H9 (cell line): ENCODE measurements at regions not wholly inside any gene's neighbourhood (a gene's known extent, or its start where the extent isn't known, plus 50 kb on each side); places are given as distances from the start of the nearest gene placed in this dataset.

Experiments used
- DNase-seq: peaks from one replicate; pipeline ENCODE4 v3.0.0-alpha.2; 2017
- H2AFZ ChIP-seq: one replicate; pipeline ENCODE4 v1.6.1; 2013; ENCODE audit warnings: mild to moderate bottlenecking, low read length, control low read depth, moderate library complexity
- H2AK5ac ChIP-seq: 2 replicates; pipeline ENCODE4 v1.6.1; 2013; ENCODE audit warnings: low read length, control low read depth, mixed read lengths; ENCODE audit not compliant: insufficient read length
- H2BK120ac ChIP-seq: one replicate; pipeline ENCODE4 v1.6.1; 2013; ENCODE audit warnings: low read depth, mild to moderate bottlenecking, low read length, control low read depth, inconsistent platforms; ENCODE audit not compliant: poor library complexity, severe bottlenecking
- H2BK12ac ChIP-seq: 2 replicates; pipeline ENCODE4 v1.6.1; 2013; ENCODE audit warnings: low read length, control low read depth, mixed read lengths, low read depth; ENCODE audit not compliant: insufficient read length
- H2BK15ac ChIP-seq: 2 replicates; pipeline ENCODE4 v1.6.1; 2013; ENCODE audit warnings: low read depth, low read length, control low read depth
- H2BK20ac ChIP-seq: one replicate; pipeline ENCODE4 v1.6.1; 2013; ENCODE audit warnings: low read depth, mild to moderate bottlenecking, low read length, control low read depth, inconsistent platforms; ENCODE audit not compliant: poor library complexity, severe bottlenecking
- H2BK5ac ChIP-seq: 2 replicates; pipeline ENCODE4 v1.6.1; 2013; ENCODE audit warnings: low read length, control low read depth, mixed read lengths; ENCODE audit not compliant: insufficient read length
- H3K14ac ChIP-seq: 2 replicates; pipeline ENCODE4 v1.6.1; 2013; ENCODE audit warnings: low read length, control low read depth; ENCODE audit not compliant: insufficient read depth
- H3K18ac ChIP-seq: 2 replicates; pipeline ENCODE4 v1.6.1; 2013; ENCODE audit warnings: low read depth, mild to moderate bottlenecking, mixed read lengths, low read length, control low read depth; ENCODE audit not compliant: insufficient read length
- H3K23ac ChIP-seq: 2 replicates; pipeline ENCODE4 v1.6.1; 2013; ENCODE audit warnings: low read length, control low read depth, mixed read lengths, low read depth; ENCODE audit not compliant: insufficient read length
- H3K23me2 ChIP-seq: 2 replicates; pipeline ENCODE4 v1.6.1; 2013; ENCODE audit warnings: low read depth, mild to moderate bottlenecking, mixed read lengths, low read length, control low read depth; ENCODE audit not compliant: insufficient read length, poor library complexity, severe bottlenecking
- H3K27ac ChIP-seq: 2 replicates; pipeline ENCODE4 v1.5.1; 2013; ENCODE audit warnings: low read length, control low read depth, mixed read lengths, low read depth; ENCODE audit not compliant: insufficient read length
- H3K27me3 ChIP-seq: 2 replicates; pipeline ENCODE4 v1.6.1; 2013; ENCODE audit warnings: low read length, control low read depth, inconsistent platforms; ENCODE audit not compliant: insufficient read depth
- H3K4ac ChIP-seq: 2 replicates; pipeline ENCODE4 v1.6.1; 2013; ENCODE audit warnings: low read depth, mild to moderate bottlenecking, control low read depth, inconsistent platforms, low read length, moderate library complexity
- H3K4me1 ChIP-seq: 2 replicates; pipeline ENCODE4 v1.6.1; 2013; ENCODE audit warnings: low read length, control low read depth, inconsistent platforms; ENCODE audit not compliant: insufficient read depth
- H3K4me2 ChIP-seq: 2 replicates; pipeline ENCODE4 v1.6.1; 2013; ENCODE audit warnings: low read length, control low read depth, mixed read lengths; ENCODE audit not compliant: insufficient read length, insufficient read depth
- H3K56ac ChIP-seq: 2 replicates; pipeline ENCODE4 v1.6.1; 2013; ENCODE audit warnings: low read depth, mild to moderate bottlenecking, mixed read lengths, low read length, control low read depth; ENCODE audit not compliant: insufficient read length
- H3K79me1 ChIP-seq: 2 replicates; pipeline ENCODE4 v1.6.1; 2013; ENCODE audit warnings: low read depth, mild to moderate bottlenecking, moderate library complexity, low read length, control low read depth, inconsistent platforms; ENCODE audit not compliant: insufficient read depth, poor library complexity, severe bottlenecking
- H3K79me2 ChIP-seq: 2 replicates; pipeline ENCODE4 v1.6.1; 2013; ENCODE audit warnings: low read length, control low read depth, inconsistent platforms; ENCODE audit not compliant: insufficient read depth
- H3K9ac ChIP-seq: 2 replicates; pipeline ENCODE4 v1.6.1; 2013; ENCODE audit warnings: low read length, control low read depth, mixed read lengths; ENCODE audit not compliant: insufficient read length; ENCODE audit errors: extremely low read depth
- H3K9me3 ChIP-seq: one replicate; pipeline ENCODE4 v1.6.1; 2013; ENCODE audit warnings: low read depth, low read length, inconsistent platforms; ENCODE audit not compliant: control insufficient read depth
- H3T11ph ChIP-seq: one replicate; pipeline ENCODE4 v1.6.1; 2013; ENCODE audit warnings: mild to moderate bottlenecking, low read length, control low read depth, inconsistent platforms
- H4K20me1 ChIP-seq: one replicate; pipeline ENCODE4 v1.6.1; 2013; ENCODE audit not compliant: control insufficient read depth, insufficient read length, insufficient read depth
- H4K5ac ChIP-seq: 2 replicates; pipeline ENCODE4 v1.6.1; 2013; ENCODE audit warnings: low read depth, mild to moderate bottlenecking, mixed read lengths, low read length, control low read depth; ENCODE audit not compliant: insufficient read length
- H4K8ac ChIP-seq: replicated peaks from 2 replicates; pipeline ENCODE4 v1.6.1; 2013; ENCODE audit warnings: low read length, control low read depth, mixed read lengths, low read depth; ENCODE audit not compliant: insufficient read length
- H4K91ac ChIP-seq: 2 replicates; pipeline ENCODE4 v1.6.1; 2013; ENCODE audit warnings: low read depth, mild to moderate bottlenecking, moderate library complexity, mixed read lengths, low read length, control low read depth; ENCODE audit not compliant: insufficient read length
- H3K27ac Mint-ChIP-seq, 3 experiments: 2 replicates in 2 of 3; 3 replicates in 1 of 3; pipeline ENCODE4 v1.8.0; 2020 to 2021; ENCODE audit warnings: mixed read lengths in 3 of 3, mild to moderate bottlenecking in 1 of 3, moderate library complexity in 1 of 3
- H3K27me3 Mint-ChIP-seq: 2 replicates; pipeline ENCODE4 v1.8.0; 2021; ENCODE audit warnings: low read depth, mild to moderate bottlenecking, moderate library complexity, mixed read lengths
- H3K36me3 Mint-ChIP-seq, 3 experiments: 2 replicates in 2 of 3; 3 replicates in 1 of 3; pipeline ENCODE4 v1.8.0; 2020 to 2021; ENCODE audit warnings: low read depth in 3 of 3, mixed read lengths in 3 of 3; ENCODE audit not compliant: insufficient read depth in 1 of 3
- H3K4me1 Mint-ChIP-seq, 2 experiments: 2 replicates each; pipeline ENCODE4 v1.8.0; 2020; ENCODE audit warnings: mixed read lengths in 2 of 2
- H3K4me3 Mint-ChIP-seq, 2 experiments: 2 replicates in 1 of 2; 3 replicates in 1 of 2; pipeline ENCODE4 v1.8.0; 2020 to 2021; ENCODE audit warnings: mild to moderate bottlenecking in 2 of 2, mixed read lengths in 2 of 2, moderate library complexity in 1 of 2
- H3K9me3 Mint-ChIP-seq, 2 experiments: 2 replicates in 1 of 2; 3 replicates in 1 of 2; pipeline ENCODE4 v1.8.0; 2020; ENCODE audit warnings: mild to moderate bottlenecking in 2 of 2, mixed read lengths in 2 of 2, moderate library complexity in 1 of 2
- WGBS: extraction: QIAGEN DNeasy Blood & Tissue Kit; methylation state at CpG from one replicate; pipeline ENCODE4 v1.1.7; 2013; ENCODE audit warnings: missing lambda C conversion rate, low lambda C conversion rate, mixed read lengths; ENCODE audit not compliant: insufficient read length; ENCODE audit errors: extremely low coverage; 5-methylcytosine and 5-hydroxymethylcytosine counted together
- TF ChIP-seq, protein P1 (sequence below): fragments of 200-600 bp; sonication (generic); conservative IDR thresholded peaks from 3 replicates; pipeline ENCODE4 v1.8.0; 2021; ENCODE audit warnings: antibody characterized with exemption, mild to moderate bottlenecking

GRCh38 chr12:115079760-115080159 lies 395.8 kb upstream of the TBX3 start:
- Histone ChIP-seq H2BK15ac (no peak overlapping the region), H3K9ac (no peak overlapping the region), H3K27ac (no peak overlapping the region), H2BK120ac (no peak overlapping the region), H3K18ac (no peak overlapping the region), H3K23ac (no peak overlapping the region), H3K23me2 (no peaks in the 10 kb centered on the region), H3K14ac (no peak overlapping the region), H4K5ac (no peak overlapping the region), H3K79me2 (no peaks in the 10 kb centered on the region), H3K56ac (no peak overlapping the region), H2BK12ac (no peak overlapping the region), H3K27me3 (no peaks in the 10 kb centered on the region), H3K79me1 (no peaks in the 10 kb centered on the region), H2BK20ac (no peak overlapping the region), H4K91ac (no peak overlapping the region), H3K4ac (no peak overlapping the region), H2AK5ac (no peak overlapping the region), H2AFZ (no peak overlapping the region), H4K8ac (no peak overlapping the region), H2BK5ac (no peak overlapping the region), H3K9me3 (no peaks in the 10 kb centered on the region), H3T11ph (no peak overlapping the region), H4K20me1 (no peaks in the 10 kb centered on the region), H3K4me1 (no peaks in the 10 kb centered on the region), H3K4me2 (no peak overlapping the region)
- Mint-ChIP-seq H3K9me3 (no peaks in the 10 kb centered on the region), H3K27me3 (peaks cover 6% of the 10 kb centered on the region), H3K4me3 (no peak overlapping the region), H3K27ac (no peak overlapping the region), H3K4me1 (no peaks in the 10 kb centered on the region; a peak in 1 of 4 replicates), H3K36me3 (no peaks in the 10 kb centered on the region)
- no CpG with 5 or more reads among the region's 4 CpGs for WGBS
- DNase-seq: no peak
- TF ChIP-seq, protein P1, sequence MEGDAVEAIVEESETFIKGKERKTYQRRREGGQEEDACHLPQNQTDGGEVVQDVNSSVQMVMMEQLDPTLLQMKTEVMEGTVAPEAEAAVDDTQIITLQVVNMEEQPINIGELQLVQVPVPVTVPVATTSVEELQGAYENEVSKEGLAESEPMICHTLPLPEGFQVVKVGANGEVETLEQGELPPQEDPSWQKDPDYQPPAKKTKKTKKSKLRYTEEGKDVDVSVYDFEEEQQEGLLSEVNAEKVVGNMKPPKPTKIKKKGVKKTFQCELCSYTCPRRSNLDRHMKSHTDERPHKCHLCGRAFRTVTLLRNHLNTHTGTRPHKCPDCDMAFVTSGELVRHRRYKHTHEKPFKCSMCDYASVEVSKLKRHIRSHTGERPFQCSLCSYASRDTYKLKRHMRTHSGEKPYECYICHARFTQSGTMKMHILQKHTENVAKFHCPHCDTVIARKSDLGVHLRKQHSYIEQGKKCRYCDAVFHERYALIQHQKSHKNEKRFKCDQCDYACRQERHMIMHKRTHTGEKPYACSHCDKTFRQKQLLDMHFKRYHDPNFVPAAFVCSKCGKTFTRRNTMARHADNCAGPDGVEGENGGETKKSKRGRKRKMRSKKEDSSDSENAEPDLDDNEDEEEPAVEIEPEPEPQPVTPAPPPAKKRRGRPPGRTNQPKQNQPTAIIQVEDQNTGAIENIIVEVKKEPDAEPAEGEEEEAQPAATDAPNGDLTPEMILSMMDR: no peak
